Stomach (tissue), 8 donors: ENCODE measurements at regions not wholly inside any gene's neighbourhood (a gene's known extent, or its start where the extent isn't known, plus 50 kb on each side); places are given as distances from the start of the nearest gene placed in this dataset.

Experiments used
- DNase-seq, 2 donors: peaks; one replicate each; pipeline versions ENCODE4 v3.0.0 to v3.0.0-alpha.2; 2013 to 2019
- H3K27ac ChIP-seq, 5 donors: fragments of 200-600 bp in 4 of 5; sonication (generic) in 4 of 5; one replicate each; pipeline ENCODE4 v1.5.1; 2013 to 2019; ENCODE audit warnings: mild to moderate bottlenecking in 1 of 5, moderate library complexity in 1 of 5
- H3K27me3 ChIP-seq, 3 donors: fragments of 200-600 bp; sonication (generic); one replicate each; pipeline ENCODE4 v1.5.1; 2017 to 2019; ENCODE audit warnings: mixed run types in 1 of 3
- H3K36me3 ChIP-seq, 4 donors: fragments of 200-600 bp; sonication (generic); 1 replicate in 3 of 4; 2 replicates in 1 of 4; pipeline ENCODE4 v1.5.1; 2016 to 2019
- H3K4me1 ChIP-seq, 4 donors: fragments of 200-600 bp; sonication (generic); one replicate each; pipeline ENCODE4 v1.5.1; 2016 to 2019
- H3K4me3 ChIP-seq, 4 donors: fragments of 200-600 bp; sonication (generic) in 3 of 4; one replicate each; pipeline ENCODE4 v1.5.1; 2016 to 2019; ENCODE audit warnings: mild to moderate bottlenecking in 1 of 4
- H3K9me3 ChIP-seq, 4 donors: fragments of 200-600 bp; sonication (generic); one replicate each; pipeline ENCODE4 v1.5.1; 2016 to 2019
- EP300 ChIP-seq: sonication (generic); formaldehyde crosslinking; IDR thresholded peaks from one replicate; pipeline ENCODE4 v1.6.1; 2017; ENCODE audit warnings: antibody characterized with exemption
- POLR2A ChIP-seq, 4 donors: fragments of 450-650 bp; IDR thresholded peaks; one replicate each; pipeline ENCODE4 v1.6.1; 2016; ENCODE audit warnings: antibody characterized with exemption in 4 of 4, control low read depth in 2 of 4, mild to moderate bottlenecking in 1 of 4, moderate library complexity in 1 of 4
- POLR2AphosphoS5 ChIP-seq, 3 donors: sonication (generic); formaldehyde crosslinking; IDR thresholded peaks; one replicate each; pipeline ENCODE4 v1.6.1; 2016; ENCODE audit warnings: antibody characterized with exemption in 3 of 3
- WGBS, 5 donors: extraction: QIAGEN DNeasy Blood & Tissue Kit in 3 of 5; methylation state at CpG; one replicate each; pipeline versions ENCODE4 v1.1.5 to v1.1.7; 2013 to 2018; 5-methylcytosine and 5-hydroxymethylcytosine counted together
- intact Hi-C: fragments of 100-400 bp; cut with DNase I; formaldehyde crosslinking; loops from one replicate; pipeline ENCODE4 v1.15.1; 2023; ENCODE audit warnings: low total_unique reads
- TF ChIP-seq, protein P1 (sequence below), 7 experiments: fragments of 450-650 bp in 4 of 7; fragments of 200-600 bp in 3 of 7; sonication (generic) in 3 of 7; IDR thresholded peaks; one replicate each; pipeline ENCODE4 v1.5.1; 2016 to 2019; ENCODE audit warnings: antibody characterized with exemption in 7 of 7, control low read depth in 2 of 7, mild to moderate bottlenecking in 1 of 7
- donor health status: healthy with polysubstance abuse.
- donor health status: Bipolar disorder and iron deficiency.
- donor health status: healthy.

GRCh38 chr17:74062234-74062633, 141.2 kb upstream of the RPL38 start:
- H3K4me3 ChIP-seq, result no peak overlapping the region
- peaks cover 0 to 61% (median 12%) of the 10 kb centered on the region in 3 donors for H3K27me3 ChIP-seq
- H3K4me1 ChIP-seq, result no peaks in the 10 kb centered on the region
- H3K27ac ChIP-seq, result no peak overlapping the region
- WGBS, 5 donors, result 58 to 73% (median 65%) methylated on average over 3 of the region's 3 CpGs
- H3K9me3 ChIP-seq, result no peaks in the 10 kb centered on the region
- H3K36me3 ChIP-seq, result no peaks in the 10 kb centered on the region
- no peak for TF ChIP-seq POLR2AphosphoS5 (IDR thresholded peaks at IDR 0.05)
- DNase-seq, result no peak
- intact Hi-C loops, result no loop called here

DNA sequence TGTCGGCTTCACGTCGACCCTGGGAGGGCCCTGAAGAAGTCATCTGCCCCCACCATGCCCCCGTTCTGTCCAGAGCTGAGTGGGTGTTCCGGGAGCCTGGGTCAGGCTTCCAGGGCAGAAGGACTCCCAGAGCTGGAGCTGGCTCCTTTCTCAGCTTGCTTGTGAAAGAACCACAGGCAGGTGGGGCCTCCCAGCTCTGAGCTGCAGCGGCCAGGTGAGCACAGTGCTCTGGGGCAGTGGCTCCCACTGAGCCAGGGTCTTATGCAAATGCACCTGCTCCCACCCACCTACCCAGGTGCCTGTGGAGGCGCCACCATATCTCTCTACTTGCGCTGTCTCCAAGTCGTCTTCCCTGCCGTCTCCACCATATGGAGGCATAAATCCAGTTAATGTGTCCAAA, 140.0 kb upstream of the RPL38 start:
- 46 to 62% (median 55%) methylated on average over 10 of the region's 10 CpGs for WGBS, 5 donors
- TF ChIP-seq, protein P1, sequence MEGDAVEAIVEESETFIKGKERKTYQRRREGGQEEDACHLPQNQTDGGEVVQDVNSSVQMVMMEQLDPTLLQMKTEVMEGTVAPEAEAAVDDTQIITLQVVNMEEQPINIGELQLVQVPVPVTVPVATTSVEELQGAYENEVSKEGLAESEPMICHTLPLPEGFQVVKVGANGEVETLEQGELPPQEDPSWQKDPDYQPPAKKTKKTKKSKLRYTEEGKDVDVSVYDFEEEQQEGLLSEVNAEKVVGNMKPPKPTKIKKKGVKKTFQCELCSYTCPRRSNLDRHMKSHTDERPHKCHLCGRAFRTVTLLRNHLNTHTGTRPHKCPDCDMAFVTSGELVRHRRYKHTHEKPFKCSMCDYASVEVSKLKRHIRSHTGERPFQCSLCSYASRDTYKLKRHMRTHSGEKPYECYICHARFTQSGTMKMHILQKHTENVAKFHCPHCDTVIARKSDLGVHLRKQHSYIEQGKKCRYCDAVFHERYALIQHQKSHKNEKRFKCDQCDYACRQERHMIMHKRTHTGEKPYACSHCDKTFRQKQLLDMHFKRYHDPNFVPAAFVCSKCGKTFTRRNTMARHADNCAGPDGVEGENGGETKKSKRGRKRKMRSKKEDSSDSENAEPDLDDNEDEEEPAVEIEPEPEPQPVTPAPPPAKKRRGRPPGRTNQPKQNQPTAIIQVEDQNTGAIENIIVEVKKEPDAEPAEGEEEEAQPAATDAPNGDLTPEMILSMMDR (IDR thresholded peaks at IDR 0.05), result no peak
- TF ChIP-seq POLR2AphosphoS5 (IDR thresholded peaks at IDR 0.05), result no peak
- no peak for TF ChIP-seq POLR2A (IDR thresholded peaks at IDR 0.05)
- no peak for TF ChIP-seq EP300
- no peaks in the 10 kb centered on the region for H3K4me1 ChIP-seq
- no peak for DNase-seq
- H3K27me3 ChIP-seq, result peaks cover 0 to 54% (median 12%) of the 10 kb centered on the region in 3 donors
- H3K9me3 ChIP-seq, result no peaks in the 10 kb centered on the region
- H3K27ac ChIP-seq, result no peak overlapping the region
- no peak overlapping the region for H3K4me3 ChIP-seq
- intact Hi-C loops, result no loop called here
- no peaks in the 10 kb centered on the region for H3K36me3 ChIP-seq

DNA sequence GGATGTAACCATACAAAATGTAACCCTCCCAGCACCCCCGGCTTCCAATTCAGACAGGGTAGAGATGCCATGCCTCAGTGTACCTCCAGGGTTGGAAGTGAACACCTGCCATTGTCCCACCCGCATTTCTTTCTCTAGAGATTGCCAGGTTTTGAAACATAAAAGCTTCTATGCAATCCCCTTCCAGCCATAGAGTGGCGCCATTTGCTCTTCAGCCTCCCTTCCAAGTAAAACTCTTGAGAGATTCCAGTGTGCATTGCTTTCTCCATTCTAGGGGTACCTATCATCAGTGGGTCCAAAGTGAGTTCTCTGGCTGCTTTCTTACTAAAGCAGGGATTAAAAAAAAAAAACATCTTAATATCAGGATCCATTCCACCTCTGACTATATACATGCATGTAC, 133.1 kb upstream of the RPL38 start:
- peaks cover 0 to 20% (median 10%) of the 10 kb centered on the region in 4 donors for H3K9me3 ChIP-seq
- H3K27ac ChIP-seq, result no peak overlapping the region
- no peak overlapping the region for H3K4me3 ChIP-seq
- TF ChIP-seq EP300 (no peak), POLR2AphosphoS5 (IDR thresholded peaks at IDR 0.05) (no peak), POLR2A (IDR thresholded peaks at IDR 0.05) (no peak)
- TF ChIP-seq, protein P1 (IDR thresholded peaks at IDR 0.05), result no peak
- no peaks in the 10 kb centered on the region for H3K4me1 ChIP-seq
- peaks cover 0 to 11% (median 0%) of the 10 kb centered on the region in 3 donors for H3K27me3 ChIP-seq
- H3K36me3 ChIP-seq, result no peaks in the 10 kb centered on the region
- intact Hi-C loops, result no loop called here
- no peak for DNase-seq
- 70 to 86% (median 79%) methylated on average over 3 of the region's 3 CpGs for WGBS, 5 donors

DNA sequence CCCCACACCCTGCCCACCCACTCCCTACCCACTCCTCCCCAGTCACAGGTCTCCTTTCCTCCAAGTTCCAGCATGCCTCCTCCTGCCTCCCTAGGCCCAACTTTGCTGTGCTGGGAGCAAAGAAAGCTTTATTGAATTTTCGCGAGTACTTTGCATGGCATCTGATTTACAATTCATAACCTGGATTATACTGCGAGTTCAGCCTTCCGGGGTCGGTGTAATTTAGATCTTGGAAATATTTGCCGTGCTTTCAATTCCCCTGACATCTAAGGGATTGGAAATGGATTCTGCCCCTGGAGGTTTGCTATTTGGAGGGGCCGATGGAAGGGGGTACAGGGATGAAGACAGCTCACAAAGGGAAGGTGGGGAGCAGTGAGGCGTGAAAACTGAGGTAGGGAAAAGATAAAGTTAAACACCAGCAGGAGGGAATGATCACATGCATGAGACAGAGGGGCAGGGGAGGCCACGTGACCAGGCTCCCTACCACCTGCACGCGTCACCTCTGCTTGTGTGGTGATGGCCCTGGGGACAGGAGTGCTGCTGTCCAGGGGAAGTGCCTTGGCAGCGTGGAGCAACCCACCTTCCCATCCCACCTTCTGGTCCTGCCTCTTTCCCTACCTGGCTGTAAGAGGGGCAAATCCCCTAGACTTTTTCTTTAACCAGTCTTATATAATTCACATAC, 132.3 kb upstream of the RPL38 start:
- intact Hi-C loops, result no loop called here
- Histone ChIP-seq H3K27ac (no peak overlapping the region), H3K9me3 (peaks cover 0 to 20% (median 10%) of the 10 kb centered on the region in 4 donors), H3K36me3 (no peaks in the 10 kb centered on the region), H3K4me3 (no peak overlapping the region), H3K27me3 (peaks cover 0 to 7% (median 0%) of the 10 kb centered on the region in 3 donors), H3K4me1 (no peaks in the 10 kb centered on the region)
- TF ChIP-seq, protein P1 (IDR thresholded peaks at IDR 0.05), result no peak
- TF ChIP-seq POLR2A (IDR thresholded peaks at IDR 0.05), result no peak
- no peak for TF ChIP-seq POLR2AphosphoS5 (IDR thresholded peaks at IDR 0.05)
- TF ChIP-seq EP300, result no peak
- WGBS, 5 donors, result 81 to 87% (median 82%) methylated on average over 12 of the region's 12 CpGs
- no peak for DNase-seq

DNA sequence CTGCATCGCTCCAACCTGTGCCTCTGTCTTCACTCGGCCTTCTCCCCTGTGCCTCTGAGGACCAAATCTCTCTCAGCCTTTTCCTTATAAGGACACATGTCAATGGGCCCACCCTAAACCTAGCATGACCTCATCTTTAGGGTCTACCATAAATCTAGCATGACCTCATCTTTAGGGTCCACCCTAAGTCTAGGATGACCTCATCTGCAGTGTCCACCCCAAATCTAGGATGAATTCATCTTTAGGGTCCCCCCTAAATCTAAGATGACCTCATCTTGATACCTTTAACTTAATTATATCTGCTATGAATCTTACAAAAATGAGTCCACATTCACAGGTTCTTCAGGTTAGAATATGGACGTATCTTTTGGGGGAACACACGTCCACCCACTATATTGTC, 131.1 kb upstream of the RPL38 start:
- Histone ChIP-seq H3K36me3 (no peaks in the 10 kb centered on the region), H3K4me1 (no peaks in the 10 kb centered on the region), H3K27me3 (no peaks in the 10 kb centered on the region), H3K9me3 (peaks cover 0 to 20% (median 10%) of the 10 kb centered on the region in 4 donors), H3K4me3 (no peak overlapping the region), H3K27ac (no peak overlapping the region)
- TF ChIP-seq EP300 (no peak), POLR2A (IDR thresholded peaks at IDR 0.05) (no peak), POLR2AphosphoS5 (IDR thresholded peaks at IDR 0.05) (no peak)
- TF ChIP-seq, protein P1 (IDR thresholded peaks at IDR 0.05), result no peak
- WGBS, 5 donors, result 67 to 80% (median 73%) methylated on average over 4 of the region's 4 CpGs
- intact Hi-C loops, result no loop called here
- DNase-seq, result no peak
